Islet precursor cell (in vitro differentiated cells): ENCODE measurements at regions not wholly inside any gene's neighbourhood (a gene's known extent, or its start where the extent isn't known, plus 50 kb on each side); places are given as distances from the start of the nearest gene placed in this dataset.

Experiments
- DNase-seq: peaks from one replicate; pipeline ENCODE4 v3.0.0-alpha.2; 2018

DNA sequence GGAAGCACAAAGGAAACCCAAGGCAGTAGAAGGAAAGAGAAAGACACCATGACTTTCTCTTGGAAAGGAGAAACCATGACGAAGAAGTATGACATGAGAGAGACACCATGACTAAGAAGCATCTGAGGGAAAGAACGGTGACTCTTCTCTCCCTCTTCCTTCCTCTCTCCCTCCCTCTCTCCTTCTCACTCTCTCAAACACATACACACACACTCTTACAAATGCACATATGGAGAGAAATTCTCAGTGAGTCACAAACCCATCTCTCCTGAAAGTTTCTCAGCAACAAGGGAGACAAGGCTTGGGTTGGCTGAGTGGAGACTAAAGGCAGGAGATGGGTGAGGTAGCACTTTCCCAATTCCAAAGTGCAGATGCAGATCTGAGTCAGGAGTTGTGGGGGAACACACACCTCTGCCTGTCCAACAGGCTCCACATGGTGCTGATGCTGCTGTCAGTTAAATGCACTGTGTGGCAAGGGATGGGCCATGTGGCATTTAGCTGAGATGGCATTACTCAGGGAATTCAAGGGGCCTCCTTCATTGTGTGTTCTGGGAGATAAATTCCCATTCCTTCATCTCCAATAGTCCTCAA lies 336.7 kb upstream of the C16orf82 start:
- DNase-seq: no peak

DNA sequence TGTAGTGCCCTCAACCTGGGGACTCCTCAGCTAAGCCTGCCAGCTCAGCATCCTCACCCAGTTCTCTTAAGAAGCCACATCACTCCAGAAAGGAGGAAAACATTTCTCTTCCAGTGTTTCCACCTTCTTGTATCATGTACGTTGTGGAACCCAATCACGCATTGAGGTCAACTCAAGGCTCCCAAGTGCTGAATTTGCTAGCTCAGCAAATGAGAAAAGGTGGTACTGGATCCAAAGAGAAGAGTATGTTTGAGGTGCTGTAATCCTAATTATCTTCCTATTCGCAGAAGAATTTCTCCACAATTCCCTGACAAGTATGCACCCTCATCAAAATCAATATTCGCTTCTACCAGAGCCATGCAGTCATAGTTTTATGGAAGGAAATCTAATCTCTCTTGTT lies 335.0 kb upstream of the C16orf82 start:
- DNase-seq: no peak

DNA sequence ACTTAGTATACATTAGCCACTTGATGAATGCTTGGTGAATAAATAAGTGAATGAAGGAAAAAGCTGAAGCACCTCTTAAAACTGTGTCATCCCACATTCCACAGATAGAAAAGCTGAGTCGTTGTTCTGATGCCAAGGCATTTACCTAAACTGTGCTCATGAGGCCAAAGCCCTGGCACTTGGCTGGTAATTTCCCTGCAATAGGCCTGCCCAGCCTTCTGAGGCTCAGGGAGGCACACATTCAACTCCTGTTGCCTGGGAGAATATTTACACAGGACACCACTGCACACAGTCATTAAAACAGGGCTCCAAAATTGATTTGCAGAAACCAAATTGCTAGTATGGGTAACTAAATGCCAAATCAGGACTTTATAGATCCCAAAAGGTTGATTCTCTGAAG lies 333.0 kb upstream of the C16orf82 start:
- DNase-seq: no peak

DNA sequence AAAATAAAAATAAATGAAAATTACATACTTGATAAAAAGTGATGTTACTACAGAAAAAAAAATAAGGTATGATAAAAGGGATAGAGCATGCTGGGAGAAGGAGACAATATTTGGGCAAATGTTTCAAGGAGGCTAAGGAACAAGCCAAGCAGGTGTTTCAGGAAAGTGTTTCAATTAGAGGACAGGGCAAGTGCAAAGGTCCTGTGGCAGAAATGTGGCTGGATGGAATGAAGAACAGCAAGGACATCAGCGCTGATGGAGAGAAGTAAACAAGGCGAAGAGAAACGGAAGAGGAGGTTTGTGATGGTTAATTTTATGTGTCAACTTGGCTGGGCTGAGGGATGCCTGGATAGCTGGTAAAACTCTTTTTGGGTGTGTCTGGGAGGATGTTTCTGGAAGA lies 331.2 kb upstream of the C16orf82 start:
- no peak for DNase-seq

DNA sequence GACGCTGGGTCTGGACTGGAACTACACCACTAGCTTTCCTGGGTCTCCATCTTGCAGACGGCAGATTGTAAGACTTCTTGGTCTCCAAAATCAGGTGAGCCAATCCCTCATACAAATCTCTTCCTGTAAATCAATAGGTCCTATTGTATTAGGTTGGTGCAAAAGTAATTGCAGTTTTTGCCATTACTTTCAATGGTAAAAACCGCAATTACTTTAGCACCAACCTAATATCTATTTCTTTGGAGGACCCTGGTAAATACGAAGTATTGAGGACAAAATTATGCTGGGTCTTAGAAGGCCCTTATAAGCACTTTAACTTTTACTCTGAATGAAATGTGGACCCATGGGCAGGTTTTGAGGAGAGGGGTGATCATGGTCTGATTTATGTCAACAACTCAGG lies 330.6 kb upstream of the C16orf82 start:
- DNase-seq: no peak

DNA sequence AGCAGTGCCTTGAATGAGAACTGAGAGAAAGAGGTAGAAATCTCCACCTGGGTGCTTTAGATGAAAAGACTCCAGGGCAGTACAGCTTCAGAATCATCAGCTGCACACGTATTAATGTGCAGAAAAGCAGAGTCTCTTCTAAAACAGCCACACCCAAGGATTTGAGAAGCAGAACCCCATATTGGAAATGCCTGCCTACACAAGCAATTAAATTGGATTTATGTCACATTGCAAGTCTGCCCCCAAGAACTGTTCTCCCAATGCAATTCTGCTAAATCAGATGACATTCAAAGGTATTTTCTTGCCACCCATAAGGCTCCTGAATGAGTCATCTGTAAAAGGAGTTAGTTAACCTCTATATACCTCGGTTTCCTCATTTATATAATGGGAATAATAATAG lies 326.0 kb upstream of the C16orf82 start:
- no peak for DNase-seq

DNA sequence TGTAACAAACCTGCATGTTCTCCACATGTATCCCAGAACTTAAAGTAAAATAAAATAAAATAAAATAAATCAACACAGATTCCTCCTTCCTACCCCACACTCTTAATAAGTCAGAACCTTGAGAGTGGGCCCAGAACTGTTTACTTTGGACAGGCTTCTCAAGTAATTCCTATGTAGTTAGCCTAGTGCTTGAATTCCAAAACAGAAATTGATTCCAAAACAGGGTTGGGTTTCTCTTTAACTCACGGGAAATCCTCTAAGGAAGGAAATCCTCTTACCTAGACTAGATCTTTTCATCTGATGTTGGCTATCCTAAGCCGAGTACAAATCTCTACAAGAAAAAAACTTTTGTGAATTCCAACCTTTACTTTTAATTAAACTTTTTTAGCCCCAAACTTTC lies 324.7 kb upstream of the C16orf82 start:
- no peak for DNase-seq

DNA sequence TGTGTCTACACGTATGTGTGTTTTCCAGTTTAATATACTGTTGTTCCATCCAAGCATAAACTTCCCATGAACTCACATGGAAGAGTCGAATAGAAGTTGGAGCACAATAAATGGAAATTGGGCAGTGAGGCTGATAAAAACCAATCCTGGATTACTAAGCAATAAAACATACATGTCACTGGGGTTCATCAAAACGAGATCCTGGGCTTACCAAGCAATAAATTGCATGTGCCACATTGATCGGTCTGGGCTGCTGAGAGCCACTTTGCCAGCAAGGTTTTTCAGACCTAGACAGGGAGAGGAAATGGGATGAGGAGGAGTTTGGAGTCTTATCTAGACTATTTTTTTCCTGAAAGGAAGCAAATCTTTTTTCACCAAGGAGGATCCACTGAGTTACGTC lies 322.3 kb upstream of the C16orf82 start:
- no peak for DNase-seq

DNA sequence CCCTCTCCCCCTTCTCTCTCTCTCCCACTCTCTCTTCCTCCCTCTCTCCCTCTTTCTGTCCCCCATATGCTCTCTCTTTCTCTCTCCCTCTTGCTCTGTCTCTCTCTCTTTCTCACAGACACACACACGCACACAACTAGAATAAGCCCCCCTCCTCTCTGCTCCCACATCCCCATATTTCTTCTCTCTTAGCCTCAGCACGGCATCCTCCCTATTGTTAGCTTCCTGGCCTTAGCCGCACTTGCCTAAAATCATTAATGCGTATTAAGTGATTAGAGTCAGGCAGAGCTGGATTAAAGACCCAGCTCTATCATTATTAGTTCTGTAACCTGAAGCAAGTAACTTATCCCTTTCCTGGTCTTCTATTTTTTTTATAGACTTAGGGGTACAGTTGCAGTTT lies 319.0 kb upstream of the C16orf82 start:
- no peak for DNase-seq

DNA sequence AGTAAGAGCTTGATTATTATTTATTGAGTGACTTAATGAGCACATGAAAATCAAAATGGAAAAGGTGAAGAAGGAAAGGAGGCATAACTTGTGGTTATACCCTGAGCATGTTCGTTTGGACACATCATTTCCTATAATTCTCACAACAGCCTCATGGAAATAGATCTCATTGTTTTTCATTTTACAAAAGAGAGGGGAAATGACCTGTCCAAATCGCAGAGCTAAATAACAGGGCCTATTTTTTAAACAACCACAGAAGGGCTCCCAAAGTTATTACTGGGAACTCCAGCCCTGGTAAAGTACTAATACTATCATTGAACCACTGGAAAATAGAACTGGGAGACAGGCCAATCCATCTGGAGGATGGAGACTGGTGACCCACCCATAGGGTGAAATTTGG lies 317.7 kb upstream of the C16orf82 start:
- DNase-seq: no peak

DNA sequence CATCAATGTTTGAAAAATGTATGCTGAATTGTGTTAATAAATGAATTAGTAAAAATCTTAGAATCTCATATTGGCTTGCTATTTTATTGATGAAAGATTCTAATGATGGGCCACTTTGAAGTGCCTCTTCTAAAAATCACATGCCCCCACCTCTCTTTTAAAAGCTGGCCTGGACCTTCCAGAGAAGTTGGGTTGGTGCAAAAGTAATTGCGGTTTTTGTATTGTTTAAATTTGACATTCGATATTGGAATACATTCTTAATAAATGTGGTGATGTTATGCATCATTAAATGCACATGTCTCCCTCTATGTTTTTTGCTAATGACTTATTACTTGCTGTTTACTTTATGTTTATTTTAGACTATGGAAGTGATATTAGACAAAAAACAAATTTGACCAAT lies 314.6 kb upstream of the C16orf82 start:
- DNase-seq: no peak

DNA sequence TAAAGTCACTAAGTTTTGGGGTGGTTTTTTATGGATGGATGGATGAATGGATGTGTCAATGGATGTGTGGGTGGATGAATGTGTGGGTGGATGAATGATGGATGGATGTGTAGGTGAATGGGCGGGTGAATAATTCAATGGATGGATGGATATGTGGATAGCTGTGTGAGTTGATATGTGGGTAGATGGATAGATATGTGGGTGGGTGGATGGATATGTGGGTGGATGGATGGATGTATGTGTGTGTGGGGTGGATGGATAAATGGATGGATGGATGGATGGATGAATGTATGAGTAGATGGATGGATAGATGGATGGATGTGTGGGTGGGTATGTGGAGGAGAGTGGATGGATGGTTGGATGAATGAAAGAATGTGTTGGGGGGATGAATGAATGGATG lies 310.1 kb upstream of the C16orf82 start:
- DNase-seq: no peak

DNA sequence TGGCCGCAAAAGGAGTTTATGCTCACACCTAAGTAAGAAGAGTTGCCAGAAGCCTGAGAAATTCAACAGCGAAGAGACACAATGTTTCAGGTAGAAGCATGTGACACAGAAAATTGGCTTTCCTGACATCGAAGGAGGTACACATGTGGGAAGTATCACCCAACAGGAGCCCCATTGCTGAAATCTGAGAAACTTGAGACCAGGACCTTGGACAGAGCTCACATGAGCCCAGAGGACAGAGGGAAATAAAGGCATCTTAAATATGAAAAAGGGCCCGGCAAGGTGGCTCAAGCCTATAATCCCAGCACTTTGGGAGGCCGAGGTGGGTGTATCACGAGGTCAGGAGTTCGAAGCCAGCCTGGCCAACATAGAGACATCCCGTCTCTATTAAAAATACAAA lies 304.1 kb upstream of the C16orf82 start:
- DNase-seq: no peak

DNA sequence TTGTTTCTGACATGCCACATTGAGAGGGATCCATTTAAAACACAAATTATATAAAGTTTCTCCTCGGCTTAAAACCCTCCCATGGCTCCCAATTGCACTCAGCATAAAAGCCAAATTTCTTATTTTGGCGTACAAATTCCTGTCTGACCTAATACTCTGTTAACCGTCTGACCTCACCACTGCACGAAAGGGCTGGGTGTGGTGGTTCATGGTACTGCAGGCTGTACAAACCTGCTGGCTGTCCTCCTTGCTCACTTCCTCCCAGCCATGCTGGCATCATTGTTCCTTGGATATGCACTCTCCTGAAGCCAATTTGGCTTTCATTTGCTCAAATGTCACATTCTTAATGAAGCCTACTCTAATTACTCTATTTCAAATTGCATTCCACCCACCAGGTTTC lies 301.6 kb upstream of the C16orf82 start:
- DNase-seq: peak; percentile 50

DNA sequence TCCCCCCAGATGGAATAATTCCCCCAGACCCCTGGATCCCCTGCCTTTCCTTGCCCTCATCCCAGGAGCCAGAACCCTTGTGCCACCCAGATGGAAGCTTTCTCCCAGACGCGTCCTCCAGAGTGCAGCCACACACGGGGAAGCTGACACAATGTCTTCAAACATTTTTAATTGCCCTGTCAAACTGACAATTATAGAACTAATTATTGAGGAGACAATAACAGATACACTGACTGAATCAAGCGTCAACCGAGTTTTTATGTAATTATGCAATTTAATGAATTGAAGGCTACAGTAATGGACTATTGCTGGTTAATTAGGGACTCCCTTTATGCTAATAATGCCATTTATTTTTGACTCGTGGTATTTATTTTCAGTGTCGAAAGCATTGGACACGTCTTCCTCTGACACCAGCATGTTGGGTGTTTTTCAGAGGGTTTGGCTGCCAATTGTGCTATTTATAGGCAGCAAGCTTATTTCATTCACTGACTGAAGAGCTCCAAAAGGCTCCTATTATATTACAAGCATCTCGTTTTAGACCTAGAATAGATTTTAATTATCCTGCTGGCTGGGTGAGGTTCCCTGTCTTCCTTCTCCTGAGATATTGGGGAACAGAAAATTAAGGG lies 298.2 kb upstream of the C16orf82 start:
- no peak for DNase-seq

DNA sequence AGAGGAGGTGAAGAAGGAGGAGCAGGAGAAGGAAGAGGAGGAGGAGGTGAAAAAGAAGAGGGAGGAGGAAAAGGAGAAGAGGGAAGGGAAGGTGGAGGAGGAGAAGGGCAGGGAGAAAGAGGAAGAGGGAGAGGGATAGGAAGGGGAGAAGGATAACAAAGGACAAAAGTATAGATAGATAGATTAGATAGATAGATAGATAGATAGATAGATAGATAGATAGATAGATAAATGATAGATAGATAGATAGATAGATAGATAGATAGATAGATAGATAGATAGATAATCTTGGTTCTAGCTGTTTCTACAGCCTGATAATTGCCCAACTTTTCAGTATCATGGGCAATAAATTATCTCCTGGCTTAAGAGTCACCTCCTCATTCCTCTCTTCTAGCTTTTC lies 296.2 kb upstream of the C16orf82 start:
- no peak for DNase-seq

DNA sequence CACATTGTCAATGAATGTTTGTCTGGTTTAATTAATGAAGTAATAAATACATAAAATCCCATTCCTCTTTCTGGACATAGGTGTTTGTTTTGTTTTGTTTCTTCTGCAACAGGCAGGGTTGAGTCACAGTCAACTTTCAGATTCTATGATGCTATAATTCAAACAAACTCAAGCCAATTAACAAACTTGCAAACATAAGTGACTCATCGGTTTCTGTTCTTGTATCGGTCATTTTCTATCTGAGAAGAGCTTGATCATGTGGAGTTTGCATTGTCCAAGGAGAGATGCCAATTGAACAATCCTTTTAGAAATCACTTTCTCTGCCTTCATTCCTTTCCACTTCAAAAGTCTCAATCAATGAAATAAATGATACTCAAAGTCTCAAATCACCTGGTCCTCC lies 294.2 kb upstream of the C16orf82 start:
- no peak for DNase-seq

DNA sequence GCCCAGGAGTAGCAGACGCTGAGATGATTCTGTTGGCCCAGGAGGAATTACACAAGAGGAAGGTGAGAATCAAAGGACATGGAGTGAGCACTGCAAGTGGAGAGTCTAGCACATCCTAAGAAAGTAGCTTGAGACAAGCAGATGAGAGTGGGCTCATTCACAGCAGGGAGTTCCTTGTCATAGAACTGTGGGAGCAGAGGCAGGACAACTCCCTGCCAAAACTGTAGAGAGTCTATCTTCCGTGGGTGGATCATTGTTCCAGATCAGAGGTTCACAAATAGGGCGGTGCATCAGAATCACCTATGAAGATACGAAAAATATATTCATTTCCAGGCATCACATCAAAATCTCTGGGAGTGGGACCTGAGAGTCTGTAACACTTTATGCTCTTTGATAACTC lies 288.9 kb upstream of the C16orf82 start:
- DNase-seq: no peak

DNA sequence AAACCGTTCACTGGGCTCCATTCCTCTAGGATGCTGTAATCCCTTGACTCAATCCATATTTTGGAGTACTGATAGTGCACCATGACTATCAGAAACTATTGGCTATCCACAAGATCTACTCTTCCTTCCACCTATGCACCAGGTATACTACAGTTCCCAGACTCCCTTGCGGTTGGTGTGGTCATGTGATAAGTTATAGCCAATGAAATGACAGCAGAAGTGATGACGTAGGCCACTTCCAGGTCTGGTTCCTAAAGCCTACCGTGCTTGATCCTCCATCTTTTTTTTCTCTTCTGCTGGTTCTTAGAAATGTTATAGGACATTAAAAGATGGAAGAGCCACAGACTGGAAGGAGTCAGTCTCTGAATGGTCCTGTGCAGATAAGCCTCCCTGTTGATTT lies 278.8 kb upstream of the C16orf82 start:
- DNase-seq: peak; percentile 12

DNA sequence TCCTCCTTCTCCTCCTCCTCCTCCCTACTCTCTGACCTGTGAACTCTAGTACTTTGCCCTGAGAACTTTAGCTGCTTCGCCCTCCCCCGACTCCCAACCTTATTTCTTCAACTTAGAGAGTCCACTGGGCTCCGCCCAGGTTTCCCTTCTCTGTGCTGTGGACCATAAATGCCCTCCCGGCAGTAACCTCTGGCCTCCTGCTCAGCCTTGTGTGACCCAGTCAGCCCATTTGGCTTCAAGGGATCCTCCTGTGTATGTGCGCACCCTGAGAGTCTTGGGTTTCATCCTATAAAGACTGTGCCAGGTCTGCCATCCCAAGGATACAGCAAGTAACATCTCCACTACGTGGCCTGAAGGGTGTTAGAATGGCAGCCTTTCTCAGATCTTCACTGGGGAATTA lies 275.6 kb upstream of the C16orf82 start:
- no peak for DNase-seq

DNA sequence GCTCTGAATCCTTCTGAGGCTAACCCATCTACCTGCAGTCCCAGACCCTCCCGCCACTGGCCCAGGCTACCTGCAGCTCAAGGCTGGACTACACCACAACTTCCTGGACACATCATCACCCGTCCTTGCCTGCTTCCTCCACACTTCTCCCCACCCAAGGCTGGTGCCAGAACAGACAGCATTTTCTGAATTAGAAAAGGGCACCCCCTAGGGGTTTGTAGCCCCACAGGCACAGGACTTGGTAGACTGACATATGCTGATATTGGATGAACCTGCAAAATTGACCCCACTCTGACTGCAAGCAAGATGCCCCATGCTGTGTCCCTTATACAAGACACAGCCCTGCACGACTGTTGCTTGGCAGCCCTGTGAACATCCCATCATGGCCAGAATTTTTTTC lies 271.5 kb upstream of the C16orf82 start:
- DNase-seq: peak; percentile 61

DNA sequence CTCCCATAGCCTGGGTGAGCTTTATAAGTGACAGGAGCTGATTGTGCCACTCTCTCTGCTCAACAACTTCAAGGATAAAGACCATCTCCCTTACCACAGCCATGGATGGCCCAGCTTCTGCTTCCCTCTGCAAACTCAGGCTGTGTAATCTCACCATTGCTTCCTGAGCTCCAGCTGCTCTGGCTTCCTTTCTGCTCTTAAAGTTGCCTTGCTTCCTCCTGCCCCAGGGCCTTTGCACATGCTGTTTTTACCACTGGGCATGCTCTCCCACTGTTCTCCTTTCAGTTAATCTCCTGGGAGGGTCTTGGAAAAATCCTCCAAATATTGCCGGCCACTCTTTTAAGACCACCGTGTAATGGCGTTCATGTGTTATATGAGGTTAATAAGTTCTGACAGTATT lies 265.1 kb upstream of the C16orf82 start:
- no peak for DNase-seq

DNA sequence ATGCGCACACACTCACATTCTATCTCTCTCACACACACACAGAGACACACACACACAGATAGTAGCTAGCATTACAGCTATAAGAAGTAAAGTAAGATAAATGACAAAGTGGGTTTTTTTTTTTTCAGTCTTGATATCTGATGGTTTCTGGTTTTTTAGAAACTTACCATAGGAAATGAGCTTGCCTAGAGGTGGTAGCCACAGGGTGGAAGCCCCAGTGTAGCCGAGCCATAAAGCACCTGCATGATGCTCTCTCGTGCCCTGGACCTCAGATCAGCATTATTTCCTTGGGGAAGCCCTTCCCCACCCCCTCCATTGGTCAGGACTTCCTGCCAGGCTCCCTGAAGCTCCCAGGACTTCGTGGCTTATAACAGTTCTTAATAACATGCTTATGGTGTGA lies 264.3 kb upstream of the C16orf82 start:
- no peak for DNase-seq

DNA sequence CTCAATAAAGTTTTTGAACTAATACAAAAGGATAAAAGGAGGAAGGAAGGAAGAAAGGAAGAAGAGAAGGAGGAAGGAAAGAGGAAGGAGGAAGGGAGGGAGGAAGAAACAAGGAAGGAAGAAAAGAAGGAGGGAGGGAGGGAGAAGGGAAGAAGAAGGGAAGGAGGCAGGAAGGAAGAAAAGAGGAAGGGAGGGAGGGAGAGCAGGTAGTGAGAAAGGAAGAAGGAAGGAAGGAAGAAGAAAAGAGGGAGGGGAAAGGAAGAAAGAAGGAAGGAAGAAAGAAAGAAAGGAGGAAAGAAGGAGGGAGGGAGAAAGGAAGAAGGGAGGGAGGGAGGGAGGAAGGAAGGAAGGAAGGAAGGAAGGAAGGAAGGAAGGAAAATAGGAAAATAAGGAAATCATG lies 263.8 kb upstream of the C16orf82 start:
- no peak for DNase-seq

DNA sequence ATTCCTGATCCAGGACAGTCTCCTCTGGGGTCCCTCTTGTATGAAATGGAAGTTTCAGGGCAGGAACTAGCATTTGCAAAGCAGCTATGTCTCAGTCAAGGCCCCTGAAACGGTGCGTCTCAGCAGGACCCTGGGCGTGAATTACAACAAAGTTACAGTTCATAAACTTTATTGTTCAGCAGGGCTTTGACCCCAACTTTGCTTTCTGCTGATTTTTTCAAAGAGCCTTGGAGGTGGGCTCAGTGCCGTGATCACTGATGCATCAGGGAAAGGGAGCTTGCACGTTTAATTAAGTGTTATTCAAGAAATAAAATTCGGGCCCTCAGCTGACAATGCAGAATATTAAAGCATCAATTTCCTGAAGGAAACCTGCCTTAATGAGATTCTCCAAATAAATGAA lies 260.1 kb upstream of the C16orf82 start:
- no peak for DNase-seq

DNA sequence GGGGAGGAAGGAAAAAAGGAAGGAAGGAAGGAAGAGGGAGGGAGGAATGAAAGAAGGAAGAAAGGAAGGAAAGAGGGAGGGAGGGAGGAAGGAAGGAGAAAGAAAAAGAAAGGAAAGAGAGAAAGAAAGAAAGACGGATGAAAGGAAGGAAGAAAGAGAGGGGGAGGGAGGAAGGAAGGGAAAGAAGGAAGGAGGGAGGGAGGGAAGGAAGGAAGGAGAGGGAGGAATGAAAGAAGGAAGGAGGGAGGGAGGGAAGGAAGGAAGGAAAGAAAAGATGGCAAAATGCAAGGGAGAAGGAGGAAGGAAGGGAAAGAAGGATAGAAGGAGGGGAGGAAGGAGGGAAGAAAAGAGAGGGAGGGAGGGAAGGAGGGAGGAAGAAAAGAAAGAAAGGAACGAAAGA lies 257.3 kb upstream of the C16orf82 start:
- DNase-seq: no peak
